ENCODE measurements at regions not wholly inside any gene's neighbourhood (a gene's known extent, or its start where the extent isn't known, plus 50 kb on each side); places are given as distances from the start of the nearest gene placed in this dataset.
"Not testable (repeated sequence)": the region's sequence is repeated elsewhere in the genome, so short reads cannot be mapped to it uniquely, and the experiment has no call there.

GRCh38 chr3:86788371-86788770 is 202.6 kb downstream of the VGLL3 start:
- Histone ChIP-seq H3K4me3 (no peak overlapping the region), H3K27ac (no peak overlapping the region), H3K4me1 (replicated peaks in 1 of 2) (peaks cover under 1 to 2% of the 10 kb centered on the region in 2 donors)
- WGBS, 10 experiments: 33 to 100% (median 89%) methylated on average over 1 to 2 of the region's 2 CpGs; no CpG with 5 or more reads in 3 of the 10 experiments
- ATAC-seq (replicated peaks in 6 of 8): no peak
- in situ Hi-C loops (cut with MboI; ENCODE audit: low pct_unique_long_range_greater_than_20kb in 2 of 9, low sequenced_read_pairs in 9 of 9, unreplicated experiment in 9 of 9): loop anchor here in 5 of 9 experiments (10.0 to 25.0 kb wide), 6 partner anchors 174 to 399 kb away; partner anchors contain the start of gene VGLL3 (in 1 of the 5)

- peak in 1 of 8 experiments; percentile 66 for ATAC-seq (replicated peaks in 6 of 8)
- Histone ChIP-seq H3K4me1 (replicated peaks in 1 of 2) (peaks cover 0 to 3% of the 10 kb centered on the region in 2 donors), H3K4me3 (no peak overlapping the region), H3K27ac (no peak overlapping the region)
- 40 to 100% (median 80%) methylated on average over 1 to 2 of the region's 2 CpGs; no CpG with 5 or more reads in 1 of the 10 experiments for WGBS, 10 experiments
- in situ Hi-C loops (cut with MboI; ENCODE audit: low pct_unique_long_range_greater_than_20kb in 2 of 9, low sequenced_read_pairs in 9 of 9, unreplicated experiment in 9 of 9): loop anchor here in 5 of 9 experiments (10.0 to 25.0 kb wide), 6 partner anchors 175 to 400 kb away; partner anchors contain the start of gene VGLL3 (in 1 of the 5)
Measured at GRCh38 chr3:86787091-86787490, 203.9 kb downstream of the VGLL3 start.

GRCh38 chr3:86785386-86785785 is 205.6 kb downstream of the VGLL3 start:
- WGBS, 10 experiments: 0 to 100% (median 57%) methylated on average over 1 of the region's 1 CpG; no CpG with 5 or more reads in 1 of the 10 experiments
- in situ Hi-C loops (cut with MboI; ENCODE audit: low pct_unique_long_range_greater_than_20kb in 2 of 9, low sequenced_read_pairs in 9 of 9, unreplicated experiment in 9 of 9): loop anchor here in 5 of 9 experiments (10.0 to 25.0 kb wide), 6 partner anchors 177 to 402 kb away; partner anchors contain the start of gene VGLL3 (in 1 of the 5)
- Histone ChIP-seq H3K4me1 (replicated peaks in 1 of 2) (peaks cover 0 to 3% of the 10 kb centered on the region in 2 donors), H3K27ac (no peak overlapping the region), H3K4me3 (no peak overlapping the region)
- peak in 5 of 8 experiments; percentile 50 to 81 (median 73) for ATAC-seq (replicated peaks in 6 of 8)

GRCh38 chr3:86782866-86783265 is 208.1 kb downstream of the VGLL3 start:
- no peak overlapping the region for H3K27ac ChIP-seq
- in situ Hi-C loops (cut with MboI; ENCODE audit: low pct_unique_long_range_greater_than_20kb in 2 of 9, low sequenced_read_pairs in 9 of 9, unreplicated experiment in 9 of 9): loop anchor here in 5 of 9 experiments (10.0 to 25.0 kb wide), 6 partner anchors 179 to 404 kb away; partner anchors contain the start of gene VGLL3 (in 1 of the 5)
- 25 to 91% (median 61%) methylated on average over 1 to 4 of the region's 4 CpGs for WGBS, 10 experiments
- no peak overlapping the region for H3K4me3 ChIP-seq
- ATAC-seq (replicated peaks in 6 of 8): no peak
- peaks cover 0 to 3% of the 10 kb centered on the region in 2 donors for H3K4me1 ChIP-seq (replicated peaks in 1 of 2)

- no peak overlapping the region for H3K4me3 ChIP-seq
- no peak overlapping the region for H3K27ac ChIP-seq
- no peak for ATAC-seq (replicated peaks in 6 of 8)
- 0 to 90% (median 59%) methylated on average over 1 to 2 of the region's 2 CpGs for WGBS, 10 experiments
- H3K4me1 ChIP-seq (replicated peaks in 1 of 2): peaks cover 0 to 3% of the 10 kb centered on the region in 2 donors
- in situ Hi-C loops (cut with MboI; ENCODE audit: low pct_unique_long_range_greater_than_20kb in 2 of 9, low sequenced_read_pairs in 9 of 9, unreplicated experiment in 9 of 9): loop anchor here in 5 of 9 experiments (10.0 to 25.0 kb wide), 6 partner anchors 180 to 405 kb away; partner anchors contain the start of gene VGLL3 (in 1 of the 5)
Measured at GRCh38 chr3:86782286-86782685, 208.7 kb downstream of the VGLL3 start.

GRCh38 chr3:86774082-86774691 is 216.8 kb downstream of the VGLL3 start:
- H3K4me3 ChIP-seq: no peak overlapping the region
- in situ Hi-C loops (cut with MboI; ENCODE audit: low pct_unique_long_range_greater_than_20kb in 2 of 9, low sequenced_read_pairs in 9 of 9, unreplicated experiment in 9 of 9): no loop called here
- H3K4me1 ChIP-seq (replicated peaks in 1 of 2): no peaks in the 10 kb centered on the region
- no peak overlapping the region for H3K27ac ChIP-seq
- 0 to 58% (median 32%) methylated on average over 1 to 3 of the region's 3 CpGs for WGBS, 10 experiments
- ATAC-seq (replicated peaks in 6 of 8): peak in 3 of 8 experiments; percentile 20 to 53 (median 37)

- Histone ChIP-seq H3K4me1 (replicated peaks in 1 of 2) (no peaks in the 10 kb centered on the region), H3K4me3 (no peak overlapping the region), H3K27ac (no peak overlapping the region)
- in situ Hi-C loops (cut with MboI; ENCODE audit: low pct_unique_long_range_greater_than_20kb in 2 of 9, low sequenced_read_pairs in 9 of 9, unreplicated experiment in 9 of 9): no loop called here
- WGBS, 10 experiments: 20 to 100% (median 72%) methylated on average over 1 to 3 of the region's 5 CpGs; no CpG with 5 or more reads in 2 of the 10 experiments
- ATAC-seq (replicated peaks in 6 of 8): no peak
Measured at GRCh38 chr3:86772699-86773098, 218.2 kb downstream of the VGLL3 start.

GRCh38 chr3:86771741-86772512 is 219.0 kb downstream of the VGLL3 start:
- in situ Hi-C loops (cut with MboI; ENCODE audit: low pct_unique_long_range_greater_than_20kb in 2 of 9, low sequenced_read_pairs in 9 of 9, unreplicated experiment in 9 of 9): no loop called here
- H3K4me1 ChIP-seq (replicated peaks in 1 of 2): no peaks in the 10 kb centered on the region
- ATAC-seq (replicated peaks in 6 of 8): peak in 2 of 8 experiments; percentile 30 to 50
- WGBS, 10 experiments: 44 to 100% (median 60%) methylated on average over 1 to 2 of the region's 4 CpGs; no CpG with 5 or more reads in 7 of the 10 experiments
- H3K27ac ChIP-seq: no peak overlapping the region
- no peak overlapping the region for H3K4me3 ChIP-seq

- Histone ChIP-seq H3K27ac (no peak overlapping the region), H3K4me3 (no peak overlapping the region), H3K4me1 (replicated peaks in 1 of 2) (no peaks in the 10 kb centered on the region)
- in situ Hi-C loops (cut with MboI; ENCODE audit: low pct_unique_long_range_greater_than_20kb in 2 of 9, low sequenced_read_pairs in 9 of 9, unreplicated experiment in 9 of 9): no loop called here
- WGBS, 10 experiments: 21 to 100% (median 84%) methylated on average over 1 to 2 of the region's 2 CpGs
- no peak for ATAC-seq (replicated peaks in 6 of 8)
Measured at GRCh38 chr3:86766331-86766730, 224.6 kb downstream of the VGLL3 start.

GRCh38 chr3:86757322-86758179 is 233.4 kb downstream of the VGLL3 start:
- H3K4me1 ChIP-seq (replicated peaks in 1 of 2); in situ Hi-C loops (cut with MboI; ENCODE audit: low pct_unique_long_range_greater_than_20kb in 2 of 9, low sequenced_read_pairs in 9 of 9, unreplicated experiment in 9 of 9); H3K27ac ChIP-seq; H3K4me3 ChIP-seq; ATAC-seq (replicated peaks in 6 of 8): not testable (repeated sequence)
- WGBS, 10 experiments: 90 to 100% (median 100%) methylated on average over 2 to 6 of the region's 44 CpGs; no CpG with 5 or more reads in 7 of the 10 experiments

- in situ Hi-C loops (cut with MboI; ENCODE audit: low pct_unique_long_range_greater_than_20kb in 2 of 9, low sequenced_read_pairs in 9 of 9, unreplicated experiment in 9 of 9): no loop called here
- no peak overlapping the region for H3K4me3 ChIP-seq
- 39 to 46% (median 40%) methylated on average over 2 to 6 of the region's 6 CpGs; no CpG with 5 or more reads in 7 of the 10 experiments for WGBS, 10 experiments
Measured at GRCh38 chr3:86748015-86748414, 242.9 kb downstream of the VGLL3 start.

GRCh38 chr3:86744051-86744450 is 246.9 kb downstream of the VGLL3 start:
- Histone ChIP-seq H3K27ac (no peak overlapping the region), H3K4me1 (replicated peaks in 1 of 2) (peaks cover 0 to 4% of the 10 kb centered on the region in 2 donors), H3K4me3 (no peak overlapping the region)
- in situ Hi-C loops (cut with MboI; ENCODE audit: low pct_unique_long_range_greater_than_20kb in 2 of 9, low sequenced_read_pairs in 9 of 9, unreplicated experiment in 9 of 9): no loop called here
- WGBS, 10 experiments: 0 to 67% (median 17%) methylated on average over 1 of the region's 1 CpG; no CpG with 5 or more reads in 4 of the 10 experiments
- peak in 2 of 8 experiments; percentile 16 to 20 for ATAC-seq (replicated peaks in 6 of 8)

More at GRCh38 chr3:86748015-86748414, 242.9 kb downstream of the VGLL3 start:
- no peak for ATAC-seq (replicated peaks in 6 of 8)
- no peak overlapping the region for H3K27ac ChIP-seq
- H3K4me1 ChIP-seq (replicated peaks in 1 of 2): no peaks in the 10 kb centered on the region
